Astrocyte (in vitro differentiated cells and primary cell): ENCODE measurements at regions not wholly inside any gene's neighbourhood (a gene's known extent, or its start where the extent isn't known, plus 50 kb on each side); places are given as distances from the start of the nearest gene placed in this dataset.

Experiments
- DNase-seq: peaks from one replicate; pipeline ENCODE4 v3.0.0-alpha.2; 2010; ENCODE audit warnings: low read depth
- FAIRE-seq: peaks from 2 replicates; lab custom pipeline; 2011; peaks lifted over from hg19 to GRCh38; lab: Jason Lieb, UNC
- H2AFZ ChIP-seq: 2 replicates; pipeline ENCODE4 v1.6.0; 2012; ENCODE audit warnings: low read depth, low read length, inconsistent platforms
- H3K27ac ChIP-seq: 2 replicates; pipeline ENCODE4 v1.5.1; 2011; ENCODE audit warnings: low read depth, low read length, inconsistent platforms
- H3K27me3 ChIP-seq: 2 replicates; pipeline ENCODE4 v1.6.0; 2011; ENCODE audit warnings: low read length, inconsistent platforms; ENCODE audit not compliant: insufficient read depth
- H3K36me3 ChIP-seq: 2 replicates; pipeline ENCODE4 v1.5.1; 2011; ENCODE audit warnings: low read length, inconsistent platforms; ENCODE audit not compliant: insufficient read depth
- H3K4me1 ChIP-seq: 2 replicates; pipeline ENCODE4 v1.5.1; 2011; ENCODE audit warnings: low read length, inconsistent platforms; ENCODE audit not compliant: insufficient read depth
- H3K4me2 ChIP-seq: 2 replicates; pipeline ENCODE4 v1.6.0; 2012; ENCODE audit warnings: low read length, inconsistent platforms
- H3K4me3 ChIP-seq: 2 replicates; pipeline ENCODE4 v1.5.1; 2011; ENCODE audit warnings: low read depth, mild to moderate bottlenecking, low read length, inconsistent platforms; ENCODE audit not compliant: insufficient read depth
- H3K79me2 ChIP-seq: 2 replicates; pipeline ENCODE4 v1.6.0; 2012; ENCODE audit warnings: mild to moderate bottlenecking, low read length, inconsistent platforms; ENCODE audit not compliant: insufficient read depth
- H3K9ac ChIP-seq: 2 replicates; pipeline ENCODE4 v1.6.0; 2012; ENCODE audit warnings: mild to moderate bottlenecking, low read length, inconsistent platforms
- H3K9me3 ChIP-seq: 2 replicates; pipeline ENCODE4 v1.5.1; 2012; ENCODE audit warnings: low read depth, mild to moderate bottlenecking, low read length, inconsistent platforms; ENCODE audit not compliant: insufficient read depth
- H4K20me1 ChIP-seq: 2 replicates; pipeline ENCODE4 v1.6.0; 2012; ENCODE audit warnings: low read length, inconsistent platforms; ENCODE audit not compliant: insufficient read depth
- H3K27ac Mint-ChIP-seq: one replicate; pipeline ENCODE4 v1.8.0; 2021; ENCODE audit warnings: mild to moderate bottlenecking, mixed read lengths; ENCODE audit not compliant: unreplicated experiment
- H3K27me3 Mint-ChIP-seq: one replicate; pipeline ENCODE4 v1.8.0; 2021; ENCODE audit warnings: low read depth, mixed read lengths; ENCODE audit not compliant: unreplicated experiment
- H3K36me3 Mint-ChIP-seq: one replicate; pipeline ENCODE4 v1.8.0; 2021; ENCODE audit warnings: low read depth, mixed read lengths; ENCODE audit not compliant: unreplicated experiment
- H3K4me1 Mint-ChIP-seq: one replicate; pipeline ENCODE4 v1.8.0; 2021; ENCODE audit warnings: low read depth, mixed read lengths; ENCODE audit not compliant: unreplicated experiment
- H3K4me3 Mint-ChIP-seq: one replicate; pipeline ENCODE4 v1.8.0; 2021; ENCODE audit warnings: mild to moderate bottlenecking, moderate library complexity, mixed read lengths; ENCODE audit not compliant: unreplicated experiment
- H3K9me3 Mint-ChIP-seq: one replicate; pipeline ENCODE4 v1.8.0; 2021; ENCODE audit warnings: mild to moderate bottlenecking, mixed read lengths; ENCODE audit not compliant: unreplicated experiment
- EZH2 ChIP-seq: IDR thresholded peaks from 2 replicates; pipeline ENCODE4 v1.6.1; 2012; ENCODE audit warnings: mild to moderate bottlenecking, low read length, inconsistent platforms; ENCODE audit not compliant: insufficient read depth
- TF ChIP-seq, protein P1 (sequence below): IDR thresholded peaks from 2 replicates; pipeline ENCODE4 v1.5.1; 2011; ENCODE audit warnings: low read depth, mild to moderate bottlenecking, inconsistent platforms, low read length, moderate library complexity; ENCODE audit not compliant: insufficient read depth

DNA sequence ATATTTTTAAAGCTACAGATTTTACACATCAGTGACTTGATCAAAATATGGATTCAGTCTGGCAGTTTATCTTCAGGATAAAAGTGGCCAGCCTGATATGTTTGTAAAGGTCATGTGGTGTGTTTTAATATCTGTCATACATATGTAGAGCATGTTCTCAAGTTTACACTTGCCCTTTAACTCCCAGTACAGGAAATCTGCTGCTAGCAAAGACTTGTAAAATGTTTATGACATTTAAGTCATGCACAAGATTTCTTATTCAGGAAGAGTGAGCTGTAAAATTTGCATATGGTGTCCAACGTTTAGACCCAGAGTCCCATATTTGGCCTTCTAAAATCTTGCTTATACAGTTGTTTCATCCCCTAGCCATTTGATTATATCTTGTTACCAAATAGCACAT lies 197.5 kb upstream of the FLRT2 start:
- Histone ChIP-seq H3K79me2 (no peaks in the 10 kb centered on the region), H3K4me1 (no peaks in the 10 kb centered on the region), H3K9me3 (no peaks in the 10 kb centered on the region), H3K9ac (no peak overlapping the region), H3K27me3 (no peaks in the 10 kb centered on the region), H3K4me2 (no peak overlapping the region), H3K27ac (no peak overlapping the region), H3K4me3 (no peak overlapping the region), H3K36me3 (no peaks in the 10 kb centered on the region), H4K20me1 (no peaks in the 10 kb centered on the region), H2AFZ (no peak overlapping the region)
- Mint-ChIP-seq H3K4me3 (no peak overlapping the region), H3K27ac (no peak overlapping the region), H3K4me1 (peaks cover 4% of the 10 kb centered on the region), H3K27me3 (no peaks in the 10 kb centered on the region), H3K36me3 (no peaks in the 10 kb centered on the region), H3K9me3 (no peaks in the 10 kb centered on the region)
- DNase-seq = no peak
- TF ChIP-seq, protein P1, sequence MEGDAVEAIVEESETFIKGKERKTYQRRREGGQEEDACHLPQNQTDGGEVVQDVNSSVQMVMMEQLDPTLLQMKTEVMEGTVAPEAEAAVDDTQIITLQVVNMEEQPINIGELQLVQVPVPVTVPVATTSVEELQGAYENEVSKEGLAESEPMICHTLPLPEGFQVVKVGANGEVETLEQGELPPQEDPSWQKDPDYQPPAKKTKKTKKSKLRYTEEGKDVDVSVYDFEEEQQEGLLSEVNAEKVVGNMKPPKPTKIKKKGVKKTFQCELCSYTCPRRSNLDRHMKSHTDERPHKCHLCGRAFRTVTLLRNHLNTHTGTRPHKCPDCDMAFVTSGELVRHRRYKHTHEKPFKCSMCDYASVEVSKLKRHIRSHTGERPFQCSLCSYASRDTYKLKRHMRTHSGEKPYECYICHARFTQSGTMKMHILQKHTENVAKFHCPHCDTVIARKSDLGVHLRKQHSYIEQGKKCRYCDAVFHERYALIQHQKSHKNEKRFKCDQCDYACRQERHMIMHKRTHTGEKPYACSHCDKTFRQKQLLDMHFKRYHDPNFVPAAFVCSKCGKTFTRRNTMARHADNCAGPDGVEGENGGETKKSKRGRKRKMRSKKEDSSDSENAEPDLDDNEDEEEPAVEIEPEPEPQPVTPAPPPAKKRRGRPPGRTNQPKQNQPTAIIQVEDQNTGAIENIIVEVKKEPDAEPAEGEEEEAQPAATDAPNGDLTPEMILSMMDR = no peak
- no peak for TF ChIP-seq EZH2
- FAIRE-seq = no peak

DNA sequence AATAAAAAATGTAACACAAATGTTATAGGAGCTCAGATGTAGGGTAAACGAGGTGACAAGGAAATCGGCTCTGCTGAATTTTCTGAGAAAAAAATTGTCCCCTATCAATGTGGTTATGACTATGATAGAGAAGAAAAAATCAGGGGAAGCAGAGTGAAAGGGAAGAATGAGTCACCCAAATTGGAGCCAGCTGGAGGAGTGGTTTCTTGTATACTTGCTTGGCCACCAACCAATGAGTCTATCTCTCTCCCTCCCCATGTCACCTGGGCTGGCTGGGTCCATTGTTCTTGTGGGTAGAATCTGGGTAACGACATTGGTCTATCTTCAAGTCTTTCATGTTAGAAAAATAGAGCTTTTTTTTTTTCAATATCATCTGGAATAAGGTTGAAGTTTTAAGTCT lies 196.6 kb upstream of the FLRT2 start:
- H3K4me1 Mint-ChIP-seq = peaks cover 4% of the 10 kb centered on the region
- TF ChIP-seq EZH2 = no peak
- TF ChIP-seq, protein P1 = no peak

DNA sequence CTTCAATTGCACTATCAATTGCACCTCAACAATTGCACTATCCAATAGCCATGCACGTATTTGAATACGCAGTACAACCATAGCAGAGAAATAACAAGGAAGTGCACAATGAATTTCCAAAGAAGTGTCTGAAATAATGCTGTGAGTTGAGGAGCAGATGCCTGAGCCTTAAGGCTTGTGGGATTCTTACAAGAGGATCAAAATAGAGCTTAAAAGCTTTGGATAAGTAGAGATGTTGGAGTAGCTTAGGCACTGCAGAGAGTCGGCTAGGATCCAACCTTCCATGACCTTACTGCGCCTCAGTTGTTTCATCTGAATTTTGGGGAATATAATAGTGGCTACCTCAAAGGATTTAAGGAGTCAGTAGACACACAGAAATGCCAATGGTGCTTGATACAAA lies 196.1 kb upstream of the FLRT2 start:
- Histone ChIP-seq H3K9me3 (no peaks in the 10 kb centered on the region), H4K20me1 (no peaks in the 10 kb centered on the region), H3K4me2 (no peak overlapping the region), H2AFZ (no peak overlapping the region), H3K79me2 (no peaks in the 10 kb centered on the region), H3K4me3 (no peak overlapping the region), H3K27me3 (no peaks in the 10 kb centered on the region), H3K9ac (no peak overlapping the region), H3K36me3 (no peaks in the 10 kb centered on the region), H3K4me1 (no peaks in the 10 kb centered on the region), H3K27ac (no peak overlapping the region)
- no peak for FAIRE-seq
- no peaks in the 10 kb centered on the region for H3K36me3 Mint-ChIP-seq
- H3K4me1 Mint-ChIP-seq = peaks cover 4% of the 10 kb centered on the region
- DNase-seq = no peak
- no peaks in the 10 kb centered on the region for H3K9me3 Mint-ChIP-seq
- TF ChIP-seq, protein P1 = no peak
- no peak for TF ChIP-seq EZH2
- H3K27ac Mint-ChIP-seq = no peak overlapping the region
- no peaks in the 10 kb centered on the region for H3K27me3 Mint-ChIP-seq
- no peak overlapping the region for H3K4me3 Mint-ChIP-seq

More for the DNA sequence above, 196.6 kb upstream of the FLRT2 start:
- H3K4me3 ChIP-seq = no peak overlapping the region
- Mint-ChIP-seq H3K36me3 (no peaks in the 10 kb centered on the region), H3K4me3 (no peak overlapping the region), H3K9me3 (no peaks in the 10 kb centered on the region), H3K27ac (no peak overlapping the region), H3K27me3 (no peaks in the 10 kb centered on the region)
- H3K4me2 ChIP-seq = no peak overlapping the region
- no peaks in the 10 kb centered on the region for H3K9me3 ChIP-seq
- FAIRE-seq (peak; percentile 17), DNase-seq (peak; percentile 60)
- H3K27ac ChIP-seq = no peak overlapping the region
- no peaks in the 10 kb centered on the region for H3K79me2 ChIP-seq
- H3K36me3 ChIP-seq = no peaks in the 10 kb centered on the region
- H3K4me1 ChIP-seq = no peaks in the 10 kb centered on the region
- no peaks in the 10 kb centered on the region for H4K20me1 ChIP-seq
- no peak overlapping the region for H2AFZ ChIP-seq
- no peak overlapping the region for H3K9ac ChIP-seq
- no peaks in the 10 kb centered on the region for H3K27me3 ChIP-seq
